Peyer's patch (tissue), 4 donors: ENCODE measurements at regions not wholly inside any gene's neighbourhood (a gene's known extent, or its start where the extent isn't known, plus 50 kb on each side); places are given as distances from the start of the nearest gene placed in this dataset.
"Not testable (repeated sequence)": the region's sequence is repeated elsewhere in the genome, so short reads cannot be mapped to it uniquely, and the experiment has no call there.

Experiments
- DNase-seq, 3 donors: peaks; one replicate each; pipeline ENCODE4 v3.0.0-alpha.2; 2017 to 2019
- H3K27ac ChIP-seq, 4 donors: fragments of 200-600 bp; sonication (generic); one replicate each; pipeline ENCODE4 v1.5.1; 2016 to 2019
- H3K27me3 ChIP-seq, 2 donors: fragments of 200-600 bp; sonication (generic); one replicate each; pipeline ENCODE4 v1.5.1; 2019
- H3K36me3 ChIP-seq, 3 donors: fragments of 200-600 bp; sonication (generic); one replicate each; pipeline ENCODE4 v1.5.1; 2016 to 2019
- H3K4me1 ChIP-seq, 4 donors: fragments of 200-600 bp; sonication (generic); one replicate each; pipeline ENCODE4 v1.5.1; 2016 to 2019
- H3K4me3 ChIP-seq, 4 donors: fragments of 200-600 bp; sonication (generic); 1 replicate in 3 of 4; 2 replicates in 1 of 4; pipeline ENCODE4 v1.5.1; 2016 to 2019; ENCODE audit warnings: mild to moderate bottlenecking in 1 of 4
- H3K9me3 ChIP-seq, 4 donors: fragments of 200-600 bp; sonication (generic); one replicate each; pipeline ENCODE4 v1.5.1; 2016 to 2019; ENCODE audit warnings: mild to moderate bottlenecking in 1 of 4
- CTCF ChIP-seq, 6 experiments: fragments of 450-650 bp in 4 of 6; fragments of 200-600 bp in 2 of 6; sonication (generic) in 1 of 6; IDR thresholded peaks; one replicate each; pipeline ENCODE4 v1.5.1; 2017 to 2019; ENCODE audit warnings: antibody characterized with exemption in 6 of 6, mild to moderate bottlenecking in 3 of 6, moderate library complexity in 1 of 6
- POLR2A ChIP-seq, 2 donors: fragments of 450-650 bp; IDR thresholded peaks; one replicate each; pipeline ENCODE4 v1.5.1; 2017; ENCODE audit warnings: antibody characterized with exemption in 2 of 2, mild to moderate bottlenecking in 2 of 2, moderate library complexity in 2 of 2

GRCh38 chr3:56955492-56956111, 104.9 kb upstream of the SPATA12 start:
- no peaks in the 10 kb centered on the region for H3K4me1 ChIP-seq
- no peak overlapping the region for H3K27ac ChIP-seq
- H3K27me3 ChIP-seq: no peaks in the 10 kb centered on the region
- no peak overlapping the region for H3K4me3 ChIP-seq
- H3K9me3 ChIP-seq: no peaks in the 10 kb centered on the region
- no peaks in the 10 kb centered on the region for H3K36me3 ChIP-seq
- DNase-seq: no peak
- TF ChIP-seq POLR2A (IDR thresholded peaks at IDR 0.05) (no peak), CTCF (IDR thresholded peaks at IDR 0.05) (no peak)

- no peak for DNase-seq
- H3K4me1 ChIP-seq: no peaks in the 10 kb centered on the region
- TF ChIP-seq POLR2A (IDR thresholded peaks at IDR 0.05) (no peak), CTCF (IDR thresholded peaks at IDR 0.05) (no peak)
- no peaks in the 10 kb centered on the region for H3K9me3 ChIP-seq
- no peaks in the 10 kb centered on the region for H3K36me3 ChIP-seq
- no peaks in the 10 kb centered on the region for H3K27me3 ChIP-seq
- no peak overlapping the region for H3K4me3 ChIP-seq
- H3K27ac ChIP-seq: no peak overlapping the region
Measured at GRCh38 chr3:56954125-56954524, 106.3 kb upstream of the SPATA12 start.

GRCh38 chr3:56952846-56953245, 107.6 kb upstream of the SPATA12 start:
- TF ChIP-seq POLR2A (IDR thresholded peaks at IDR 0.05) (no peak), CTCF (IDR thresholded peaks at IDR 0.05) (no peak)
- no peaks in the 10 kb centered on the region for H3K27me3 ChIP-seq
- H3K27ac ChIP-seq: no peak overlapping the region
- no peak for DNase-seq
- H3K4me3 ChIP-seq: no peak overlapping the region
- no peaks in the 10 kb centered on the region for H3K4me1 ChIP-seq
- H3K36me3 ChIP-seq: no peaks in the 10 kb centered on the region
- no peaks in the 10 kb centered on the region for H3K9me3 ChIP-seq

GRCh38 chr3:56952061-56952460, 108.4 kb upstream of the SPATA12 start:
- no peak for DNase-seq
- Histone ChIP-seq H3K27me3 (no peaks in the 10 kb centered on the region), H3K4me3 (no peak overlapping the region), H3K4me1 (no peaks in the 10 kb centered on the region), H3K9me3 (no peaks in the 10 kb centered on the region), H3K27ac (no peak overlapping the region), H3K36me3 (no peaks in the 10 kb centered on the region)
- TF ChIP-seq POLR2A (IDR thresholded peaks at IDR 0.05) (no peak), CTCF (IDR thresholded peaks at IDR 0.05) (no peak)

- Histone ChIP-seq H3K4me1 (no peaks in the 10 kb centered on the region), H3K4me3 (no peak overlapping the region), H3K36me3 (no peaks in the 10 kb centered on the region), H3K27me3 (no peaks in the 10 kb centered on the region), H3K9me3 (no peaks in the 10 kb centered on the region), H3K27ac (no peak overlapping the region)
- TF ChIP-seq CTCF (IDR thresholded peaks at IDR 0.05) (no peak), POLR2A (IDR thresholded peaks at IDR 0.05) (no peak)
- DNase-seq: no peak
Measured at GRCh38 chr3:56951366-56951765, 109.1 kb upstream of the SPATA12 start.

- not testable (repeated sequence) for DNase-seq, H3K27me3 ChIP-seq, H3K27ac ChIP-seq, H3K4me3 ChIP-seq, H3K9me3 ChIP-seq, H3K36me3 ChIP-seq, H3K4me1 ChIP-seq
Measured at GRCh38 chr3:56945378-56945777, 115.1 kb upstream of the SPATA12 start.
